Mucosa of descending colon (tissue), 3 donors: ENCODE measurements at regions not wholly inside any gene's neighbourhood (a gene's known extent, or its start where the extent isn't known, plus 50 kb on each side); places are given as distances from the start of the nearest gene placed in this dataset.

Experiments used
- ATAC-seq: fragments of 200-7000 bp; cut with Tn5 transposase; one replicate; pipeline ENCODE4 v1.9.1; 2020; ENCODE audit warnings: mild to moderate bottlenecking, moderate library complexity
- DNase-seq, 3 donors: peaks; one replicate each; pipeline ENCODE4 v3.0.0-alpha.2; 2020
- H3K36me3 ChIP-seq: fragments of 200-600 bp; one replicate; pipeline ENCODE4 v1.8.0; 2021; ENCODE audit warnings: low read depth, mild to moderate bottlenecking
- H3K4me1 ChIP-seq: fragments of 200-600 bp; one replicate; pipeline ENCODE4 v1.8.0; 2021; ENCODE audit warnings: low read depth, mild to moderate bottlenecking
- H3K4me3 ChIP-seq: fragments of 200-600 bp; one replicate; pipeline ENCODE4 v1.8.0; 2021; ENCODE audit warnings: mild to moderate bottlenecking
- H3K9me3 ChIP-seq: fragments of 200-600 bp; one replicate; pipeline ENCODE4 v1.8.0; 2021; ENCODE audit warnings: mild to moderate bottlenecking
- CTCF ChIP-seq: fragments of 200-600 bp; IDR thresholded peaks from one replicate; pipeline ENCODE4 v1.8.0; 2022; ENCODE audit warnings: antibody characterized with exemption, mild to moderate bottlenecking
- intact Hi-C, 2 donors: fragments of 100-400 bp; cut with DNase I in 1 of 2; cut with micrococcal nuclease in 1 of 2; formaldehyde crosslinking; loops; one replicate each; pipeline versions ENCODE4 v1.11.0 to v1.11.1; 2022; cut with DNase I, micrococcal nuclease
- donor health status: DM: no; HTN: no; CAD: no; lungs with moderate emphysema.
- donor health status: DM: no; HTN: no; CAD: no.
- donor health status: DM: no; HTN: yes; CAD: no.

- TF ChIP-seq CTCF = no peak
Measured at GRCh38 chr5:121008041-121008440, 543.9 kb downstream of the PRR16 start.

GRCh38 chr5:121009058-121009457 lies 545.0 kb downstream of the PRR16 start:
- TF ChIP-seq CTCF = no peak
- intact Hi-C loops = no loop called here
- DNase-seq = no peak

More at GRCh38 chr5:121008041-121008440, 543.9 kb downstream of the PRR16 start:
- intact Hi-C loops = no loop called here
- DNase-seq (no peak), ATAC-seq (no peak)
- Histone ChIP-seq H3K4me1 (no peaks in the 10 kb centered on the region), H3K4me3 (no peak overlapping the region), H3K36me3 (no peaks in the 10 kb centered on the region), H3K9me3 (no peaks in the 10 kb centered on the region)

GRCh38 chr5:121018004-121018403 lies 553.9 kb downstream of the PRR16 start:
- no peak overlapping the region for H3K4me3 ChIP-seq
- H3K9me3 ChIP-seq = no peaks in the 10 kb centered on the region
- intact Hi-C loops = no loop called here
- no peaks in the 10 kb centered on the region for H3K36me3 ChIP-seq
- H3K4me1 ChIP-seq = no peaks in the 10 kb centered on the region
- no peak for ATAC-seq
- no peak for DNase-seq
- no peak for TF ChIP-seq CTCF

More at GRCh38 chr5:121009058-121009457, 545.0 kb downstream of the PRR16 start:
- Histone ChIP-seq H3K36me3 (no peaks in the 10 kb centered on the region), H3K4me1 (no peaks in the 10 kb centered on the region), H3K4me3 (no peak overlapping the region), H3K9me3 (no peaks in the 10 kb centered on the region)
- no peak for ATAC-seq

GRCh38 chr5:121019106-121019505 lies 555.0 kb downstream of the PRR16 start:
- Histone ChIP-seq H3K9me3 (no peaks in the 10 kb centered on the region), H3K36me3 (no peaks in the 10 kb centered on the region), H3K4me1 (no peaks in the 10 kb centered on the region), H3K4me3 (no peak overlapping the region)
- DNase-seq = no peak
- TF ChIP-seq CTCF = no peak
- no peak for ATAC-seq
- intact Hi-C loops = no loop called here

- Histone ChIP-seq H3K4me3 (no peak overlapping the region), H3K9me3 (no peaks in the 10 kb centered on the region), H3K4me1 (no peaks in the 10 kb centered on the region), H3K36me3 (no peaks in the 10 kb centered on the region)
- TF ChIP-seq CTCF = no peak
- DNase-seq (no peak), ATAC-seq (no peak)
- intact Hi-C loops = no loop called here
Measured at GRCh38 chr5:121019734-121020133, 555.6 kb downstream of the PRR16 start.

GRCh38 chr5:121021681-121022080 lies 557.6 kb downstream of the PRR16 start:
- Histone ChIP-seq H3K4me3 (no peak overlapping the region), H3K4me1 (no peaks in the 10 kb centered on the region), H3K36me3 (no peaks in the 10 kb centered on the region), H3K9me3 (no peaks in the 10 kb centered on the region)
- TF ChIP-seq CTCF = no peak
- no peak for DNase-seq
- ATAC-seq = no peak
- intact Hi-C loops = no loop called here
